ENCODE measurements at regions not wholly inside any gene's neighbourhood (a gene's known extent, or its start where the extent isn't known, plus 50 kb on each side); places are given as distances from the start of the nearest gene placed in this dataset.

GRCh38 chr2:175698061-175698460 lies 304.0 kb downstream of the LNPK start:
- TF ChIP-seq POLR2A (IDR thresholded peaks at IDR 0.05) (no peak), CTCF (IDR thresholded peaks at IDR 0.05) (no peak)

All from uterus (tissue), 2 donors.